GM13977 (cell line): ENCODE measurements at regions not wholly inside any gene's neighbourhood (a gene's known extent, or its start where the extent isn't known, plus 50 kb on each side); places are given as distances from the start of the nearest gene placed in this dataset.

Experiments used
- DNase-seq: peaks from one replicate; pipeline ENCODE4 v3.0.0; 2012; ENCODE audit warnings: low spot score
- CTCF ChIP-seq: IDR thresholded peaks from 2 replicates; pipeline ENCODE4 v1.5.1; 2012; ENCODE audit warnings: mild to moderate bottlenecking, control low read depth; ENCODE audit not compliant: insufficient read depth; ENCODE audit errors: extremely low read depth, missing control alignments
- in situ Hi-C: fragments of 300-500 bp; cut with MboI; formaldehyde crosslinking; loops from one replicate; pipeline ENCODE4 v1.12.0; 2022; ENCODE audit warnings: low sequenced_read_pairs, low pct_unique_long_range_greater_than_20kb, mixed read lengths, inconsistent platforms; ENCODE audit not compliant: unreplicated experiment

- TF ChIP-seq CTCF: no peak
- DNase-seq: no peak
- in situ Hi-C loops: no loop called here
Observed at GRCh38 chr1:29729281-29729680, 493.0 kb downstream of the PTPRU start.

GRCh38 chr1:29728703-29729102 is 492.4 kb downstream of the PTPRU start:
- no peak for TF ChIP-seq CTCF
- in situ Hi-C loops: no loop called here
- DNase-seq: no peak

GRCh38 chr1:29725262-29725661 is 488.9 kb downstream of the PTPRU start:
- DNase-seq: no peak

GRCh38 chr1:29722598-29722997 is 486.3 kb downstream of the PTPRU start:
- in situ Hi-C loops: no loop called here
- no peak for DNase-seq
- TF ChIP-seq CTCF: no peak

More at GRCh38 chr1:29725262-29725661, 488.9 kb downstream of the PTPRU start:
- no peak for TF ChIP-seq CTCF
- in situ Hi-C loops: no loop called here

GRCh38 chr1:29719253-29719652 is 482.9 kb downstream of the PTPRU start:
- in situ Hi-C loops: no loop called here
- no peak for TF ChIP-seq CTCF
- DNase-seq: no peak

- no peak for TF ChIP-seq CTCF
- DNase-seq: no peak
- in situ Hi-C loops: no loop called here
Observed at GRCh38 chr1:29718791-29719190, 482.5 kb downstream of the PTPRU start.

GRCh38 chr1:29716306-29716705 is 480.0 kb downstream of the PTPRU start:
- in situ Hi-C loops: no loop called here
- TF ChIP-seq CTCF: no peak
- DNase-seq: no peak
